Neural cell (in vitro differentiated cells): ENCODE measurements at regions not wholly inside any gene's neighbourhood (a gene's known extent, or its start where the extent isn't known, plus 50 kb on each side); places are given as distances from the start of the nearest gene placed in this dataset.

Source experiments
- H2AFZ ChIP-seq: fragments of 200-600, 300-800 bp; sonication (generic), shearing (Covaris generic); 2 replicates; pipeline ENCODE4 v1.6.0; 2014; ENCODE audit warnings: low read depth, mild to moderate bottlenecking, antibody characterized with exemption, low read length, moderate library complexity
- H3F3A ChIP-seq: fragments of 200-600 bp; shearing (Covaris generic); 2 replicates; pipeline ENCODE4 v1.6.1; 2016; ENCODE audit warnings: mild to moderate bottlenecking, moderate library complexity, mixed read lengths, antibody characterized with exemption, low read length; ENCODE audit not compliant: insufficient read depth, poor library complexity, severe bottlenecking
- H3K27ac ChIP-seq: fragments of 200-600, 300-800 bp; sonication (generic), shearing (Covaris generic); 2 replicates; pipeline ENCODE4 v1.5.1; 2014; ENCODE audit warnings: mild to moderate bottlenecking, low read length, moderate library complexity
- H3K27me3 ChIP-seq: fragments of 300-800, 200-600 bp; sonication (generic), shearing (Covaris generic); 2 replicates; pipeline ENCODE4 v1.6.0; 2014; ENCODE audit warnings: mild to moderate bottlenecking, low read depth, low read length, moderate library complexity; ENCODE audit not compliant: insufficient read depth
- H3K36me3 ChIP-seq: fragments of 300-800, 200-600 bp; sonication (generic), shearing (Covaris generic); 2 replicates; pipeline ENCODE4 v1.5.1; 2014; ENCODE audit warnings: mild to moderate bottlenecking, antibody characterized with exemption, low read length, moderate library complexity; ENCODE audit not compliant: insufficient read depth
- H3K4me2 ChIP-seq: fragments of 300-800, 200-600 bp; sonication (generic), shearing (Covaris generic); 2 replicates; pipeline ENCODE4 v1.6.0; 2014; ENCODE audit warnings: mild to moderate bottlenecking, low read length
- H3K4me3 ChIP-seq: fragments of 300-800, 200-600 bp; sonication (generic), shearing (Covaris generic); 2 replicates; pipeline ENCODE4 v1.5.1; 2014; ENCODE audit warnings: mild to moderate bottlenecking, low read length, moderate library complexity
- H3K79me2 ChIP-seq: fragments of 200-600 bp; shearing (Covaris generic); replicated peaks from 2 replicates; pipeline ENCODE4 v1.6.0; 2014; ENCODE audit warnings: mild to moderate bottlenecking, low read length, moderate library complexity; ENCODE audit not compliant: insufficient read depth
- H3K9ac ChIP-seq: fragments of 300-800, 200-600 bp; sonication (generic), shearing (Covaris generic); 2 replicates; pipeline ENCODE4 v1.6.1; 2016; ENCODE audit warnings: mild to moderate bottlenecking, low read length, mixed read lengths
- H3K9me2 ChIP-seq: fragments of 200-600 bp; shearing (Covaris generic); 2 replicates; pipeline ENCODE4 v1.6.1; 2016; ENCODE audit warnings: mild to moderate bottlenecking, low read length, mixed read lengths; ENCODE audit not compliant: insufficient read depth
- H3K9me3 ChIP-seq: fragments of 200-600, 300-800 bp; sonication (generic), shearing (Covaris generic); 2 replicates; pipeline ENCODE4 v1.6.1; 2016; ENCODE audit warnings: mild to moderate bottlenecking, mixed run types, low read length, moderate library complexity, mixed read lengths
- H4K20me1 ChIP-seq: fragments of 200-600 bp; shearing (Covaris generic); 2 replicates; pipeline ENCODE4 v1.6.1; 2016; ENCODE audit warnings: mild to moderate bottlenecking, mixed run types; ENCODE audit not compliant: insufficient read depth
- CTCF ChIP-seq: fragments of 450-650 bp; IDR thresholded peaks from 2 replicates; pipeline ENCODE4 v1.5.1; 2014; ENCODE audit warnings: antibody characterized with exemption, mild to moderate bottlenecking, moderate library complexity; ENCODE audit not compliant: poor library complexity, severe bottlenecking
- EP300 ChIP-seq: fragments of 450-650 bp; conservative IDR thresholded peaks from 2 replicates; pipeline ENCODE4 v1.6.1; 2014; ENCODE audit warnings: antibody characterized with exemption, mild to moderate bottlenecking, moderate library complexity; ENCODE audit not compliant: poor library complexity, severe bottlenecking
- EZH2 ChIP-seq: fragments of 200-600, 300-800 bp; shearing (Covaris generic), sonication (generic); IDR thresholded peaks from 2 replicates; pipeline ENCODE4 v1.6.1; 2014; ENCODE audit warnings: antibody characterized with exemption, low read length, borderline replicate concordance, mild to moderate bottlenecking; ENCODE audit not compliant: insufficient read depth, poor library complexity, severe bottlenecking
- MXI1 ChIP-seq: fragments of 450-650 bp; conservative IDR thresholded peaks from 2 replicates; pipeline ENCODE4 v1.6.1; 2014; ENCODE audit warnings: antibody characterized with exemption, mild to moderate bottlenecking; ENCODE audit not compliant: poor library complexity, severe bottlenecking
- REST ChIP-seq: IDR thresholded peaks from 2 replicates; pipeline ENCODE4 v1.6.1; 2012; ENCODE audit warnings: borderline replicate concordance
- SMC3 ChIP-seq: fragments of 450-650 bp; conservative IDR thresholded peaks from 2 replicates; pipeline ENCODE4 v1.6.1; 2014; ENCODE audit warnings: antibody characterized with exemption, mild to moderate bottlenecking, moderate library complexity; ENCODE audit not compliant: poor library complexity
- TAF1 ChIP-seq: IDR thresholded peaks from 2 replicates; pipeline ENCODE4 v1.6.1; 2012; ENCODE audit warnings: low read depth

DNA sequence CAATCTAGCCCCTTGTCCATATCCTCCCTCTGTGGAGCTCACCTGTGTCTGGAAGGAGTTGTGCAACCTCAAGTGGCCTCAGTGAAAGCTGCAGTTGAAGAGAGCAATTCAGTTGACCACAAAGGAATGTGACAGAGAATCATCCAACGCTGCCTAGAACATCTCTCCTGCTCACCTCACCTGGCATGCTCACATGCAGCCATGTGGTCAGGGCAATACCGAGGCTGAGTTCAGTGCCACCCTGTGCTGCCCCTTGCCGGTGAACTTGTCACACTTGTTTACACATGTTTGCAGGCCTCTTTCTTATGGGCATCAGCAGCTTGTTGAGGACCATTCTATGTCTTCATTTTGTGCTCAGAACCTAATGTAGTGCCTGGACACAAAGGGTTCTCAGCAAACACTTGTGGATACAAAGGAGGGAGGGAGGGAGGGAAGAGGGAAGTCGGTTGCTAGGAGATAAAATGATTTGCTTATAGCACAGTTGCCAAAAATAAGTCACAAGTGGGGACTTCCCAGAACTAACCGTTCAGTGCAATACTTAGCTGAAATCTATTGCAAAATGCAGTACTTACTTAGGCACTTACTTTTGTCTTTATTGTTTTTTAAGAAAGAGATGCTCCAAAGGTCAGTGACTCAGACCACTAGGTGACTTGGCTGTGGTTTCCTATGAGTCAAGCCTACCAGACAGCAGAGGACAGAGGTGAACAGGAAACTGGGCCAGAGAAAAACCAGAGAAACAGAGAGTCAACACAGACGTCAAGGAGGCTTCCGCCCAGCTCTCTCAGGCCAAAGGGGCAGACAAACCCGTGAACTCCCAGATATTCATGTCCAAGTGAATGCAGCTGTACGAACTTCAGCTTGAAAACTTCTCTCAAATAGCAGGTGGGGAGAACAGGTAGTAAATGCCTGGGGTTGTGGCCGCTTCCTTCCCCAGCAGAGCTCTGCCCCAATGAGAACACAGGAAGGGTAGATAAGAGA lies 227.8 kb upstream of the CTNNB1 start:
- H3K9me3 ChIP-seq = no peaks in the 10 kb centered on the region
- H3K27me3 ChIP-seq = no peaks in the 10 kb centered on the region
- no peaks in the 10 kb centered on the region for H3F3A ChIP-seq
- H3K4me3 ChIP-seq = no peak overlapping the region
- no peaks in the 10 kb centered on the region for H3K9me2 ChIP-seq
- no peak overlapping the region for H3K9ac ChIP-seq
- H3K36me3 ChIP-seq = no peaks in the 10 kb centered on the region
- H4K20me1 ChIP-seq = no peaks in the 10 kb centered on the region
- H2AFZ ChIP-seq = no peak overlapping the region
- H3K27ac ChIP-seq = no peak overlapping the region
- H3K79me2 ChIP-seq = no peaks in the 10 kb centered on the region
- TF ChIP-seq EP300 (no peak), CTCF (no peak), MXI1 (no peak), TAF1 (no peak)
- H3K4me2 ChIP-seq = no peak overlapping the region

- no peak for TF ChIP-seq TAF1
- no peak for TF ChIP-seq SMC3
- no peak for TF ChIP-seq REST
- no peak for TF ChIP-seq EP300
- TF ChIP-seq EZH2 = no peak
- Histone ChIP-seq H3K79me2 (no peaks in the 10 kb centered on the region), H4K20me1 (no peaks in the 10 kb centered on the region), H3K9ac (no peak overlapping the region), H3K36me3 (no peaks in the 10 kb centered on the region), H3K9me2 (no peaks in the 10 kb centered on the region), H3K4me2 (no peak overlapping the region), H3K4me3 (no peak overlapping the region), H3K27me3 (no peaks in the 10 kb centered on the region), H3F3A (no peaks in the 10 kb centered on the region), H3K9me3 (no peaks in the 10 kb centered on the region), H2AFZ (no peak overlapping the region), H3K27ac (no peak overlapping the region)
Measured at GRCh38 chr3:40972350-40972749, 227.0 kb upstream of the CTNNB1 start.
